ENCODE measurements at regions not wholly inside any gene's neighbourhood (a gene's known extent, or its start where the extent isn't known, plus 50 kb on each side); places are given as distances from the start of the nearest gene placed in this dataset.

- ChIA-PET POLR2A (ENCODE audit: low non-redundant PET) (no interaction called here), CTCF (interaction anchor here (0.5 to 0.6 kb wide), 2 partner anchors 134 to 847 kb away, joined by 3 read pairs; no protein-coding TSS in a partner anchor)
- no peak for TF ChIP-seq CTCF (conservative IDR thresholded peaks at IDR 0.05; ENCODE audit: low read depth)
- DNase-seq (ENCODE audit: low spot score) = no peak
- H3K27ac ChIP-seq = no peak overlapping the region
Measured at GRCh38 chr10:83892737-83893136, 246.6 kb upstream of the GHITM start.

DNA sequence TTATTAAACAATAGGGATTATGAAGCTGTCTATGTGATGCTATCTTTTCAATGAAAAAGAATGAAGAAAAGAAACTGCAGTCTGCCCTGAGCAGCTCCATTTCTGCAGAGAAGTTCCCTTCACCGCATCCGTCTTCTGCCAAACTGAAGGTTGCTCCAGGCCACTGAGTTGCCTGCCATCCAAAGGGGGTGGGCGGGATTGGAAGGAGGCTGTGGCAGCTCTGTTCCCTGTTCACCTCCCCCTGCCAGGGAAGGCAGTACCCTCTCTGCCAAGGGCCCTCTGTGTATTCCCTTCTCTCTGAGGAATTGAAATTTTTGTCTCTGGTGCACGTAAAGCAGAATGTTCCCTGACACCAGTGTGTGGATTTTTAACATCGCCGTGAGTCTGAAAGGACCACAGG lies 243.1 kb upstream of the GHITM start:
- POLR2A ChIA-PET (ENCODE audit: low non-redundant PET) = no interaction called here
- DNase-seq (ENCODE audit: low spot score) = no peak
- CTCF ChIA-PET = interaction anchor here (0.6 to 1.1 kb wide), 4 partner anchors 25 to 1202 kb away, joined by 3 to 6 read pairs (median 4); no protein-coding TSS in a partner anchor
- TF ChIP-seq CTCF (conservative IDR thresholded peaks at IDR 0.05; ENCODE audit: low read depth) = no peak
- no peak overlapping the region for H3K27ac ChIP-seq

GRCh38 chr10:83897626-83898025 lies 241.7 kb upstream of the GHITM start:
- POLR2A ChIA-PET (ENCODE audit: low non-redundant PET) = no interaction called here
- CTCF ChIA-PET = no interaction called here
- no peak overlapping the region for H3K27ac ChIP-seq
- no peak for TF ChIP-seq CTCF (conservative IDR thresholded peaks at IDR 0.05; ENCODE audit: low read depth)
- DNase-seq (ENCODE audit: low spot score) = no peak

- CTCF ChIA-PET = no interaction called here
- no peak for TF ChIP-seq CTCF (conservative IDR thresholded peaks at IDR 0.05; ENCODE audit: low read depth)
- POLR2A ChIA-PET (ENCODE audit: low non-redundant PET) = no interaction called here
- no peak overlapping the region for H3K27ac ChIP-seq
- DNase-seq (ENCODE audit: low spot score) = no peak
Measured at GRCh38 chr10:83908506-83908905, 230.8 kb upstream of the GHITM start.

DNA sequence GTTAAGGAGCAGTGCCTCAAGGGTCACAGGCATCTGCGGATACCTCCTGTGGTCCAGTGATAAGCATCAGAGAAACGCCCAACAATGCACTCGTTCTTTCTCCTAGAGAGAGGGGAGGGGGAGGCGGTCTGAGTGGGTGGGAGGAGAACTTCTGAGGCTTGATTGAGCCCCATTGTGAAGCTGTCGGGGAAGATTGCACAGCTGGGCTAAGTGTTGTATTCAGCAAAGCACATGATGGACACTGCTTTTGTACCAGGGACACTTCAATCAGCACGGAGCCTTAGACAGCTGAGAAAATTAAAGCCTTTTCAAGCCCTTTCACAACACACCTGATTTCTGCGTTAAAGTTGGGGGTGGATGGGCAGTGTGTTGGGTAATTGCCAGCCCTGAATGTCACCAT lies 230.3 kb upstream of the GHITM start:
- ChIA-PET POLR2A (ENCODE audit: low non-redundant PET) (no interaction called here), CTCF (no interaction called here)

GRCh38 chr10:83915801-83916200 lies 223.5 kb upstream of the GHITM start:
- TF ChIP-seq CTCF (conservative IDR thresholded peaks at IDR 0.05; ENCODE audit: low read depth) = no peak
- DNase-seq (ENCODE audit: low spot score) = no peak
- CTCF ChIA-PET = interaction anchor here (0.6 kb wide), 1 partner anchor 111 kb away, joined by 3 read pairs; no protein-coding TSS in a partner anchor
- POLR2A ChIA-PET (ENCODE audit: low non-redundant PET) = no interaction called here
- no peak overlapping the region for H3K27ac ChIP-seq

More for the DNA sequence above, 230.3 kb upstream of the GHITM start:
- no peak for TF ChIP-seq CTCF (conservative IDR thresholded peaks at IDR 0.05; ENCODE audit: low read depth)
- H3K27ac ChIP-seq = no peak overlapping the region
- DNase-seq (ENCODE audit: low spot score) = no peak

Data from RWPE1 (cell line).